ENCODE measurements at regions not wholly inside any gene's neighbourhood (a gene's known extent, or its start where the extent isn't known, plus 50 kb on each side); places are given as distances from the start of the nearest gene placed in this dataset.

GRCh38 chr3:162195147-162195546, 698.5 kb downstream of the OTOL1 start:
- TF ChIP-seq CTCF (IDR thresholded peaks at IDR 0.05; ENCODE audit: insufficient read depth, low read depth, low read length): no peak
- TF ChIP-seq EZH2 (IDR thresholded peaks at IDR 0.05; ENCODE audit: insufficient read depth, low read length): no peak
